MM.1S (cell line): ENCODE measurements at regions not wholly inside any gene's neighbourhood (a gene's known extent, or its start where the extent isn't known, plus 50 kb on each side); places are given as distances from the start of the nearest gene placed in this dataset.
"Not testable (repeated sequence)": the region's sequence is repeated elsewhere in the genome, so short reads cannot be mapped to it uniquely, and the experiment has no call there.

Source experiments
- DNase-seq: peaks from one replicate; pipeline ENCODE4 v3.0.0-alpha.2; 2015
- H2AFZ ChIP-seq: fragments of 300-600 bp; sonication (generic); 2 replicates; pipeline ENCODE4 v1.6.0; 2016; ENCODE audit warnings: antibody characterized with exemption, low read length
- H3F3A ChIP-seq: fragments of 300-600 bp; sonication (generic); 2 replicates; pipeline ENCODE4 v1.6.1; 2016; ENCODE audit warnings: mild to moderate bottlenecking, antibody characterized with exemption, low read length, moderate library complexity, mixed read lengths; ENCODE audit not compliant: insufficient read depth
- H3K27ac ChIP-seq: fragments of 300-600 bp; sonication (generic); 2 replicates; pipeline ENCODE4 v1.5.1; 2016; ENCODE audit warnings: mild to moderate bottlenecking, low read length
- H3K27me3 ChIP-seq: fragments of 300-600 bp; sonication (generic); replicated peaks from 2 replicates; pipeline ENCODE4 v1.6.0; 2016; ENCODE audit warnings: low read length; ENCODE audit not compliant: insufficient read depth
- H3K36me3 ChIP-seq: fragments of 300-600 bp; sonication (generic); replicated peaks from 2 replicates; pipeline ENCODE4 v1.6.1; 2016; ENCODE audit warnings: mild to moderate bottlenecking, low read length, mixed read lengths; ENCODE audit not compliant: insufficient read depth
- H3K4me1 ChIP-seq: fragments of 300-600 bp; sonication (generic); 2 replicates; pipeline ENCODE4 v1.6.1; 2016; ENCODE audit warnings: low read length, mixed read lengths
- H3K4me2 ChIP-seq: fragments of 300-600 bp; sonication (generic); 2 replicates; pipeline ENCODE4 v1.6.0; 2016; ENCODE audit warnings: low read depth, low read length
- H3K4me3 ChIP-seq: fragments of 300-600 bp; sonication (generic); 2 replicates; pipeline ENCODE4 v1.5.1; 2016; ENCODE audit warnings: low read length, mixed read lengths
- H3K79me2 ChIP-seq: fragments of 300-600 bp; sonication (generic); 2 replicates; pipeline ENCODE4 v1.6.1; 2016; ENCODE audit warnings: mixed run types, low read length, mixed read lengths
- H3K9ac ChIP-seq: fragments of 300-600 bp; sonication (generic); 2 replicates; pipeline ENCODE4 v1.6.1; 2016; ENCODE audit warnings: low read length, mixed read lengths
- H3K9me2 ChIP-seq: fragments of 300-600 bp; sonication (generic); replicated peaks from 2 replicates; pipeline ENCODE4 v1.6.1; 2016; ENCODE audit warnings: mild to moderate bottlenecking, low read length, mixed read lengths; ENCODE audit not compliant: insufficient read depth
- H3K9me3 ChIP-seq: fragments of 300-600 bp; sonication (generic); replicated peaks from 2 replicates; pipeline ENCODE4 v1.6.1; 2016; ENCODE audit warnings: mild to moderate bottlenecking, low read length, mixed read lengths; ENCODE audit not compliant: insufficient read depth
- H4K20me1 ChIP-seq: fragments of 300-600 bp; sonication (generic); 2 replicates; pipeline ENCODE4 v1.6.1; 2016; ENCODE audit warnings: mild to moderate bottlenecking, low read length, moderate library complexity, mixed read lengths; ENCODE audit not compliant: insufficient read depth
- CTCF ChIP-seq: fragments of 300-600 bp; sonication (generic); IDR thresholded peaks from 2 replicates; pipeline ENCODE4 v1.5.1; 2016; ENCODE audit warnings: antibody characterized with exemption, low read length, mixed read lengths
- EZH2 ChIP-seq: fragments of 300-600 bp; sonication (generic); optimal IDR thresholded peaks from 2 replicates; pipeline ENCODE3; 2017; ENCODE audit warnings: low read depth, mild to moderate bottlenecking, antibody characterized with exemption, low read length, mixed read lengths
- EZH2phosphoT487 ChIP-seq: fragments of 300-600 bp; sonication (generic); IDR thresholded peaks from 2 replicates; pipeline ENCODE4 v1.6.1; 2018; ENCODE audit warnings: antibody characterized with exemption, low read length

GRCh38 chr22:25396615-25397200 is 167.8 kb upstream of the GRK3 start:
- Histone ChIP-seq H3K9me3 (no peaks in the 10 kb centered on the region), H3K4me2 (no peak overlapping the region)

GRCh38 chr22:25397616-25398015 is 166.9 kb upstream of the GRK3 start:
- no peak for DNase-seq
- Histone ChIP-seq H3F3A (no peaks in the 10 kb centered on the region), H3K9ac (no peak overlapping the region), H2AFZ (no peak overlapping the region), H3K4me2 (no peak overlapping the region), H3K9me2 (no peaks in the 10 kb centered on the region), H3K36me3 (no peaks in the 10 kb centered on the region), H3K9me3 (no peaks in the 10 kb centered on the region), H3K4me3 (no peak overlapping the region), H3K4me1 (no peaks in the 10 kb centered on the region), H3K27ac (no peak overlapping the region), H3K79me2 (peaks cover 58% of the 10 kb centered on the region), H4K20me1 (no peaks in the 10 kb centered on the region), H3K27me3 (peaks cover 4% of the 10 kb centered on the region; the same call in 1 of the 2 replicates)
- TF ChIP-seq EZH2phosphoT487: no peak
- TF ChIP-seq EZH2: no peak
- TF ChIP-seq CTCF: no peak

More at GRCh38 chr22:25396615-25397200, 167.8 kb upstream of the GRK3 start:
- H3K4me1 ChIP-seq: no peaks in the 10 kb centered on the region
- no peak overlapping the region for H3K27ac ChIP-seq
- no peaks in the 10 kb centered on the region for H3K36me3 ChIP-seq
- no peak overlapping the region for H3K4me3 ChIP-seq
- no peaks in the 10 kb centered on the region for H3K9me2 ChIP-seq
- no peak overlapping the region for H2AFZ ChIP-seq
- H3F3A ChIP-seq: no peaks in the 10 kb centered on the region
- no peak for TF ChIP-seq EZH2phosphoT487
- TF ChIP-seq EZH2: no peak
- no peak for TF ChIP-seq CTCF
- H4K20me1 ChIP-seq: no peaks in the 10 kb centered on the region
- H3K27me3 ChIP-seq: peaks cover 9% of the 10 kb centered on the region; the same call in 1 of the 2 replicates
- DNase-seq: no peak
- no peak overlapping the region for H3K9ac ChIP-seq
- H3K79me2 ChIP-seq: peaks cover 56% of the 10 kb centered on the region

- not testable (repeated sequence) for H3F3A ChIP-seq, H3K4me2 ChIP-seq, H3K4me1 ChIP-seq, H3K36me3 ChIP-seq, H3K27me3 ChIP-seq, H3K27ac ChIP-seq, DNase-seq, H3K4me3 ChIP-seq, H3K9me3 ChIP-seq, H2AFZ ChIP-seq, H4K20me1 ChIP-seq, H3K9ac ChIP-seq, H3K9me2 ChIP-seq
- H3K79me2 ChIP-seq: peaks cover 67% of the 10 kb centered on the region
Measured at GRCh38 chr22:25398591-25399062, 165.8 kb upstream of the GRK3 start.

GRCh38 chr22:25399649-25400151 is 164.8 kb upstream of the GRK3 start:
- Histone ChIP-seq H3K4me2 (no peak overlapping the region), H3K79me2 (peaks cover 75% of the 10 kb centered on the region), H3K9ac (no peak overlapping the region), H3K27me3 (peaks cover 4% of the 10 kb centered on the region; the same call in 1 of the 2 replicates), H3K27ac (no peak overlapping the region), H4K20me1 (no peaks in the 10 kb centered on the region), H3F3A (no peaks in the 10 kb centered on the region), H3K9me3 (no peaks in the 10 kb centered on the region), H3K4me3 (no peak overlapping the region), H3K36me3 (no peaks in the 10 kb centered on the region), H3K9me2 (no peaks in the 10 kb centered on the region), H3K4me1 (no peaks in the 10 kb centered on the region), H2AFZ (no peak overlapping the region)
- TF ChIP-seq EZH2phosphoT487: no peak
- TF ChIP-seq EZH2: no peak
- TF ChIP-seq CTCF: no peak
- no peak for DNase-seq
